HepG2 (cell line): ENCODE measurements at regions not wholly inside any gene's neighbourhood (a gene's known extent, or its start where the extent isn't known, plus 50 kb on each side); places are given as distances from the start of the nearest gene placed in this dataset.

Experiments used
- ATAC-seq: fragments of 200-7000 bp; cut with Tn5 transposase; 3 replicates; pipeline ENCODE4 v1.9.1; 2020; ENCODE audit warnings: mild to moderate bottlenecking, moderate library complexity
- BruUV-seq: library from RNA; stranded (reverse); fragments of 400-500 nt; replicated peaks from 2 replicates; lab custom pipeline; 2021; lab: Mats Ljungman, UMichigan
- CTCF ChIA-PET: fragments of 300-600 bp; formaldehyde crosslinking; extraction: SDS; loops from one replicate; lab custom pipeline; 2021; ENCODE audit warnings: low total read pairs, inconsistent platforms, low intra/inter-chr PET ratio; lab: Yijun Ruan, JAX
- POLR2A ChIA-PET: fragments of 350-600 bp; sonication (Branson Sonifier 250); formaldehyde crosslinking; loops from one replicate; lab custom pipeline; 2020; ENCODE audit warnings: antibody characterized with exemption, inconsistent platforms; lab: Yijun Ruan, JAX
- DNase-seq: peaks from one replicate; pipeline ENCODE4 v3.0.0-alpha.2; 2015; ENCODE audit warnings: low spot score
- FAIRE-seq: peaks from 3 replicates; lab custom pipeline; 2011; peaks lifted over from hg19 to GRCh38; lab: Jason Lieb, UNC
- H2AFZ ChIP-seq: one replicate; pipeline ENCODE4 v1.6.1; 2011; ENCODE audit warnings: low read length, inconsistent platforms
- H3K27ac ChIP-seq: fragments of 300-600 bp; 3 replicates; pipeline ENCODE4 v1.8.0; 2011; ENCODE audit warnings: mixed run types, mild to moderate bottlenecking, mixed read lengths, low read length, inconsistent platforms; ENCODE audit not compliant: insufficient read depth; ENCODE audit errors: extremely low read length
- H3K27me3 ChIP-seq, 2 experiments: fragments of 200-600 bp in 1 of 2; 2 replicates in 1 of 2; 3 replicates in 1 of 2; pipeline versions ENCODE4 v1.6.0 to v1.8.0; 2011; ENCODE audit warnings: low read length in 2 of 2, mild to moderate bottlenecking in 2 of 2, moderate library complexity in 2 of 2, inconsistent platforms in 1 of 2; ENCODE audit not compliant: insufficient read depth in 2 of 2, control insufficient read depth in 1 of 2
- H3K36me3 ChIP-seq, 2 experiments: fragments of 200-600 bp in 1 of 2; replicated peaks in 1 of 2; 2 replicates in 1 of 2; 3 replicates in 1 of 2; pipeline versions ENCODE4 v1.5.1 to v1.8.0; 2011; ENCODE audit warnings: low read length in 2 of 2, inconsistent platforms in 1 of 2; ENCODE audit not compliant: insufficient read depth in 2 of 2, control insufficient read depth in 1 of 2
- H3K4me1 ChIP-seq: 2 replicates; pipeline ENCODE4 v1.5.1; 2012; ENCODE audit warnings: low read length, inconsistent platforms; ENCODE audit not compliant: insufficient read depth
- H3K4me2 ChIP-seq: 2 replicates; pipeline ENCODE4 v1.6.0; 2011; ENCODE audit warnings: low read depth, low read length, inconsistent platforms
- H3K4me3 ChIP-seq, 3 experiments: fragments of 200-600 bp in 1 of 3; sonication (generic), shearing (Covaris generic) in 1 of 3; replicated peaks in 1 of 3; 2 replicates each; pipeline ENCODE4 v1.5.1; 2011 to 2016; ENCODE audit warnings: low read length in 3 of 3, inconsistent platforms in 2 of 3, low read depth in 2 of 3, mild to moderate bottlenecking in 2 of 3, control low read depth in 1 of 3, mixed read lengths in 1 of 3; ENCODE audit not compliant: insufficient read depth in 1 of 3
- H3K79me2 ChIP-seq: one replicate; pipeline ENCODE4 v1.6.1; 2011; ENCODE audit warnings: low read length, inconsistent platforms; ENCODE audit not compliant: insufficient read depth
- H3K9ac ChIP-seq: 2 replicates; pipeline ENCODE4 v1.6.0; 2011; ENCODE audit warnings: mild to moderate bottlenecking, low read depth, low read length, inconsistent platforms; ENCODE audit not compliant: insufficient read depth
- H3K9me3 ChIP-seq: 2 replicates; pipeline ENCODE4 v1.5.1; 2012; ENCODE audit warnings: mild to moderate bottlenecking, low read length
- H4K20me1 ChIP-seq: 2 replicates; pipeline ENCODE4 v1.6.0; 2011; ENCODE audit warnings: inconsistent platforms, mild to moderate bottlenecking, low read length, moderate library complexity; ENCODE audit not compliant: insufficient read depth
- CBX5 ChIP-seq: sonication (generic); formaldehyde crosslinking; IDR thresholded peaks from 2 replicates; pipeline ENCODE4 v1.4.0; 2020; ENCODE audit warnings: missing genetic modification reagents, borderline replicate concordance
- ERF ChIP-seq: IDR thresholded peaks from 2 replicates; pipeline ENCODE4 v1.6.1; 2018; ENCODE audit warnings: missing biosample characterization, missing genetic modification reagents
- HNF4A ChIP-seq: sonication (generic); formaldehyde crosslinking; IDR thresholded peaks from 2 replicates; pipeline ENCODE4 v1.4.0; 2020; ENCODE audit warnings: missing genetic modification reagents
- KDM2A ChIP-seq: sonication (generic); formaldehyde crosslinking; IDR thresholded peaks from 2 replicates; pipeline ENCODE4 v1.4.0; 2020; ENCODE audit warnings: low read depth, missing genetic modification reagents, borderline replicate concordance
- KLF16 ChIP-seq, 2 experiments: sonication (generic) in 1 of 2; formaldehyde crosslinking in 1 of 2; IDR thresholded peaks; 2 replicates each; pipeline versions ENCODE4 v1.6.1 to v1.8.0; 2016 to 2023; ENCODE audit warnings: missing genetic modification reagents in 2 of 2, missing compliant biosample characterization in 1 of 2
- MEF2D ChIP-seq: sonication (generic); formaldehyde crosslinking; IDR thresholded peaks from 2 replicates; pipeline ENCODE4 v1.5.1; 2020; ENCODE audit warnings: mild to moderate bottlenecking, missing genetic modification reagents
- MIXL1 ChIP-seq: IDR thresholded peaks from 2 replicates; pipeline ENCODE4 v1.6.1; 2016
- MTA3 ChIP-seq: sonication (generic); formaldehyde crosslinking; IDR thresholded peaks from 2 replicates; pipeline ENCODE4 v1.4.0; 2020; ENCODE audit warnings: missing genetic modification reagents
- PCBP2 ChIP-seq: fragments of 200-400 bp; formaldehyde crosslinking; optimal IDR thresholded peaks from 2 replicates; pipeline ENCODE3; 2018; ENCODE audit warnings: low read length, low read depth; ENCODE audit not compliant: poor library complexity, severe bottlenecking
- PLRG1 ChIP-seq: fragments of 450-650 bp; conservative IDR thresholded peaks from 2 replicates; pipeline ENCODE4 v1.6.1; 2016
- SMC3 ChIP-seq: IDR thresholded peaks from 2 replicates; pipeline ENCODE4 v1.6.1; 2011; ENCODE audit warnings: low read length, improper control_type of control experiment
- STAG1 ChIP-seq: sonication (generic); formaldehyde crosslinking; IDR thresholded peaks from 2 replicates; pipeline ENCODE4 v1.4.0; 2020; ENCODE audit warnings: missing genetic modification reagents
- STAT5B ChIP-seq: sonication (generic); formaldehyde crosslinking; IDR thresholded peaks from 2 replicates; pipeline ENCODE4 v1.4.0; 2020; ENCODE audit warnings: missing genetic modification reagents
- TOPORS ChIP-seq: sonication (generic); formaldehyde crosslinking; IDR thresholded peaks from 2 replicates; pipeline ENCODE4 v1.8.0; 2023; ENCODE audit warnings: mild to moderate bottlenecking, missing genetic modification reagents
- ZBTB49 ChIP-seq: sonication (generic); formaldehyde crosslinking; IDR thresholded peaks from 2 replicates; pipeline ENCODE4 v1.4.0; 2020; ENCODE audit warnings: missing genetic modification reagents, borderline replicate concordance
- ZFP36 ChIP-seq: fragments of 150-350 bp; IDR thresholded peaks from 2 replicates; pipeline ENCODE4 v1.6.1; 2018; ENCODE audit warnings: borderline replicate concordance, low read length, low read depth; ENCODE audit not compliant: partially characterized antibody
- ZMYM4 ChIP-seq: sonication (generic); formaldehyde crosslinking; IDR thresholded peaks from 2 replicates; pipeline ENCODE4 v1.8.1; 2023; ENCODE audit warnings: mild to moderate bottlenecking, missing genetic modification reagents
- ZNF205 ChIP-seq: IDR thresholded peaks from 2 replicates; pipeline ENCODE4 v1.6.1; 2018; ENCODE audit warnings: missing biosample characterization, missing genetic modification reagents
- ZNF331 ChIP-seq: sonication (generic); formaldehyde crosslinking; IDR thresholded peaks from 2 replicates; pipeline ENCODE4 v1.4.0; 2020; ENCODE audit warnings: missing genetic modification reagents
- ZNF441 ChIP-seq: sonication (generic); formaldehyde crosslinking; IDR thresholded peaks from 2 replicates; pipeline ENCODE4 v1.7.0; 2021; ENCODE audit warnings: missing genetic modification reagents, borderline replicate concordance
- ZNF501 ChIP-seq: sonication (generic); formaldehyde crosslinking; IDR thresholded peaks from 2 replicates; pipeline ENCODE4 v1.5.1; 2020; ENCODE audit warnings: mild to moderate bottlenecking, moderate library complexity, missing genetic modification reagents
- ZNF614 ChIP-seq: IDR thresholded peaks from 2 replicates; pipeline ENCODE4 v1.6.1; 2018; ENCODE audit warnings: missing biosample characterization, missing genetic modification reagents, inconsistent platforms, borderline replicate concordance
- WGBS: methylation state at CpG from one replicate; pipeline ENCODE4 v1.1.6; 2017; ENCODE audit warnings: low lambda C conversion rate; 5-methylcytosine and 5-hydroxymethylcytosine counted together
- in situ Hi-C: cut with HindIII; loops from 2 replicates; pipeline ENCODE4 v1.10.0; 2017; ENCODE audit warnings: low pct_unique_long_range_greater_than_20kb; ENCODE audit not compliant: extremely low pct_ligation_motif_present
- intact Hi-C: fragments of 100-400 bp; cut with micrococcal nuclease; formaldehyde crosslinking; loops from one replicate; pipeline ENCODE4 v1.10.0; 2022; ENCODE audit not compliant: unreplicated experiment
- TF ChIP-seq, protein P1 (sequence below): sonication (generic); formaldehyde crosslinking; IDR thresholded peaks from 2 replicates; pipeline ENCODE4 v1.4.0; 2020; ENCODE audit warnings: missing genetic modification reagents, mild to moderate bottlenecking, borderline replicate concordance

DNA sequence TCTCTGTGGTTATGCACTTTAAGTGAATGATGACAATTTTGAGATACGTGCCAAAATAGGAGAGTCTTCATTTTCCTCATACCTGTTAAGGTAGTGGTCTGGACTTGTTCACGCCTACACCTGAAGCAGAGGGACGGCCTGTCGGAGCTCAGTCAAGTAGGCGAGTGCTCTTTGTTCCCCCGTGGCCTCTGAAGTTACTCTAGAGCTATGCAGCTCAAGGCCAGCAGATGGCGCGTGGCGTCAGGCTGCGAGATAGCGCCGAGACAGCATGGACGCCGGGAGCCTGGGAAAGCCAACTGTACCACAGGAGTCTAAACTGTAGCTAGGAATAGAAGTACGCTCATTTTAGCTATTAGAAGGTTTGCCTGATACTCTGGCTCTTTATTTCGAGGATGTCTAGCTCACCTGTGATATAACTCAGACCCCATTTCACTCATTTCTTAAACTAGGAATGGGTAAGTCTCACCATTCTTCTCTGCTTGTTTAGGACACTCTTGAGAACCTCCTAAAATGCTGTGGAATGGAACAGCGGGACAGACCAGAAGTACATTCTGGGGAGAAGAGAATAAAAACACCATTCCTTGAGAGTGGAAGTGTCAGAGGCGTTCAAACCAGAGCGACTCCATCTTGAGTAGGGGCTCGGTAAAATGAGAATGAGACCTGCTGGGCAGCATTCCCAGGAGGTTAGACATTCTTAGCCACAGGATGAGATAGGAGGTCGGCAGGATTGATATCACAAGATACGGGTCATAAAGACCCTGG lies 267.4 kb upstream of the HMGA2 start:
- H3K27ac ChIP-seq, result no peak overlapping the region
- peak; percentile 100 for ATAC-seq
- 21% methylated on average over 13 of the region's 22 CpGs for WGBS
- POLR2A ChIA-PET, result no interaction called here
- no peaks in the 10 kb centered on the region for H4K20me1 ChIP-seq
- no peak overlapping the region for H3K4me3 ChIP-seq
- H3K9me3 ChIP-seq, result no peaks in the 10 kb centered on the region
- peak overlapping the region; percentile 80 for H2AFZ ChIP-seq
- intact Hi-C loops, result loop anchor here (1.0 to 10.0 kb wide), 7 partner anchors 128 to 550 kb away; partner anchors contain the start of gene HMGA2
- peaks cover 0 to 4% of the 10 kb centered on the region in 2 experiments; a peak in 2 of 5 replicates for H3K27me3 ChIP-seq
- no peak overlapping the region for H3K9ac ChIP-seq
- peak; percentile 53 for DNase-seq
- FAIRE-seq, result peak; percentile 65
- in situ Hi-C loops, result no loop called here
- no TSS peak for BruUV-seq
- no peaks in the 10 kb centered on the region for H3K79me2 ChIP-seq
- peak overlapping the region; percentile 62 for H3K4me2 ChIP-seq
- no peaks in the 10 kb centered on the region for H3K36me3 ChIP-seq
- H3K4me1 ChIP-seq, result 0 out of 2 replicates have a peak, but pooled peaks cover 6% of the 10 kb centered on the region
- CTCF ChIA-PET, result interaction anchor here (0.7 to 2.0 kb wide), 6 partner anchors 117 to 550 kb away, joined by 3 to 13 read pairs (median 4); no protein-coding TSS in a partner anchor
- peak; percentile 44 for TF ChIP-seq ZFP36
- TF ChIP-seq ERF (CRISPR knock-in tag), result no peak
- TF ChIP-seq PCBP2, result no peak
- peak; percentile 77 for TF ChIP-seq ZNF501 (CRISPR knock-in tag)
- TF ChIP-seq ZNF205 (CRISPR knock-in tag), result 0 out of 2 replicates have a peak, but pooled peaks have one; percentile 42
- peak; percentile 76; the same call in 1 of the 2 replicates for TF ChIP-seq CBX5 (CRISPR knock-in tag)
- no peak for TF ChIP-seq PLRG1
- 0 out of 2 replicates have a peak, but pooled peaks have one; percentile 30 for TF ChIP-seq MIXL1 (CRISPR knock-in tag)
- peak; percentile 55; the same call in 1 of the 2 replicates for TF ChIP-seq ZNF331 (CRISPR knock-in tag)
- peak; percentile 40; the same call in 1 of the 2 replicates for TF ChIP-seq ZNF441
- peak; percentile 95 for TF ChIP-seq STAG1 (CRISPR knock-in tag)
- no peak for TF ChIP-seq TOPORS (CRISPR knock-in tag)
- TF ChIP-seq ZNF614, result no peak; the same call in 1 of the 2 replicates
- peak in 1 of 2 experiments; percentile 52; a peak in 1 of 4 replicates for TF ChIP-seq KLF16 (CRISPR knock-in tag; IDR thresholded peaks at IDR 0.05)
- no peak for TF ChIP-seq ZBTB49 (CRISPR knock-in tag)
- 0 out of 2 replicates have a peak, but pooled peaks have one; percentile 43 for TF ChIP-seq MEF2D
- TF ChIP-seq, protein P1, sequence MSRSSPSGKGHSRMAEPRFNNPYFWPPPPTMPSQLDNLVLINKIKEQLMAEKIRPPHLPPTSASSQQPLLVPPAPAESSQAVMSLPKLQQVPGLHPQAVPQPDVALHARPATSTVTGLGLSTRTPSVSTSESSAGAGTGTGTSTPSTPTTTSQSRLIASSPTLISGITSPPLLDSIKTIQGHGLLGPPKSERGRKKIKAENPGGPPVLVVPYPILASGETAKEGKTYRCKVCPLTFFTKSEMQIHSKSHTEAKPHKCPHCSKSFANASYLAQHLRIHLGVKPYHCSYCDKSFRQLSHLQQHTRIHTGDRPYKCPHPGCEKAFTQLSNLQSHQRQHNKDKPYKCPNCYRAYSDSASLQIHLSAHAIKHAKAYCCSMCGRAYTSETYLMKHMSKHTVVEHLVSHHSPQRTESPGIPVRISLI (CRISPR knock-in tag), result no peak
- peak; percentile 42; the same call in 1 of the 2 replicates for TF ChIP-seq HNF4A
- peak; percentile 77 for TF ChIP-seq SMC3
- TF ChIP-seq STAT5B (CRISPR knock-in tag), result no peak
- no peak for TF ChIP-seq MTA3
- TF ChIP-seq ZMYM4 (CRISPR knock-in tag), result peak; percentile 64
- peak; percentile 85 for TF ChIP-seq KDM2A (CRISPR knock-in tag)
